Type B pancreatic cell (in vitro differentiated cells): ENCODE measurements at regions not wholly inside any gene's neighbourhood (a gene's known extent, or its start where the extent isn't known, plus 50 kb on each side); places are given as distances from the start of the nearest gene placed in this dataset.

Experiments used
- DNase-seq: peaks from one replicate; pipeline ENCODE4 v3.0.0; 2021; ENCODE audit warnings: mixed read lengths; ENCODE audit not compliant: unreplicated experiment; ENCODE audit errors: extremely low spot score
- H3K27ac Mint-ChIP-seq: 2 replicates; pipeline ENCODE4 v1.8.0; 2021; ENCODE audit warnings: mild to moderate bottlenecking, mixed read lengths
- H3K27me3 Mint-ChIP-seq: 2 replicates; pipeline ENCODE4 v1.8.0; 2021; ENCODE audit warnings: mixed read lengths
- H3K36me3 Mint-ChIP-seq: 2 replicates; pipeline ENCODE4 v1.8.0; 2021; ENCODE audit warnings: mixed read lengths
- H3K4me1 Mint-ChIP-seq: one replicate; pipeline ENCODE4 v1.8.0; 2021; ENCODE audit warnings: mixed read lengths; ENCODE audit not compliant: unreplicated experiment
- H3K4me3 Mint-ChIP-seq: 2 replicates; pipeline ENCODE4 v1.8.0; 2021; ENCODE audit warnings: mild to moderate bottlenecking, mixed read lengths
- H3K9me3 Mint-ChIP-seq: 2 replicates; pipeline ENCODE4 v1.8.0; 2021; ENCODE audit warnings: mixed read lengths
- CTCF ChIP-seq: fragments of 200-600 bp; sonication (generic); conservative IDR thresholded peaks from 2 replicates; pipeline ENCODE4 v1.5.0; 2021; ENCODE audit warnings: antibody characterized with exemption, mild to moderate bottlenecking

DNA sequence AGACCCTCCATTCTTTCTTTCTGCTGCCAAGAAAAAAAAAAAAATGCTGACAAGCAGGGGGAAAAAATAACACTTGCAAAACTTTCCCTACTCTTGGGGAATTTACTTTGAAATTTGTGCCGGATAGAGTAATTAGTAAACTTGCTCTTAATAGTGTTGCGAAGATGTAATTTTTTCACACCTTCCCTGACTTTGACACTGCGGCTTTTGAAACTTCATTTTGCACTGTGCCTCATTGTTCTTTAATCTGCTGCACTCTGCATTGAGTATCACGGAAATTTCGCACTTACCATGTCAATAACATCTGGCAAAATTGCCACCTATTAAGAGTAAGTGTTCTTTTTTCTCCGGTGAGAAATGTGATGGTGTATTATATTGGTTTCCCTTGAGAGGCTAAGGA, 596.1 kb downstream of the VRK1 start:
- H3K27ac Mint-ChIP-seq = no peak overlapping the region
- TF ChIP-seq CTCF = no peak
- peaks cover 7% of the 10 kb centered on the region for H3K27me3 Mint-ChIP-seq
- H3K36me3 Mint-ChIP-seq = no peaks in the 10 kb centered on the region
- peaks cover 1% of the 10 kb centered on the region for H3K4me1 Mint-ChIP-seq
- no peak overlapping the region for H3K4me3 Mint-ChIP-seq
- H3K9me3 Mint-ChIP-seq = no peaks in the 10 kb centered on the region
- DNase-seq = no peak

GRCh38 chr14:97395068-97395467, 597.9 kb downstream of the VRK1 start:
- Mint-ChIP-seq H3K4me3 (no peak overlapping the region), H3K9me3 (peaks cover 8% of the 10 kb centered on the region), H3K36me3 (no peaks in the 10 kb centered on the region), H3K27ac (no peak overlapping the region), H3K27me3 (peaks cover 7% of the 10 kb centered on the region), H3K4me1 (no peaks in the 10 kb centered on the region)
- no peak for TF ChIP-seq CTCF
- no peak for DNase-seq

DNA sequence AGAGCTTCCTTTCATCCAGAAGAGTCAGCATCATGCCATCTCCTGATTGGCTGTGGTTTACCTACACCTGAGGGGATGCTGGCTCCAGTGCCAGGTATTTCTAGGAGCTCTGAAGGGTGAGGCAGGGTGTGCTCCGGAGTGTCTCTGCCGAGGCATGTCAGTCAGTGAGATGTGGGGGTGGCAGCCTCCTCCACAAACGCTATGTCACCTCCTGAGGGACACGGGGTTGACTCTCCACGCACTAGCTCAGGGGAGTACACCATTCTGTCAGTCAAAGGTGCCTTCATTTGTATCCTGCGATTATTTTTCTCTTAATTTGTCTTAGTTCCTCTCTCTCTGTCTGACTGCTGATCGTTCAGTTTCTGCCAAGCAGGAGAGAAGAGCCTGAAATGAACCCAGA, 604.5 kb downstream of the VRK1 start:
- Mint-ChIP-seq H3K4me3 (no peak overlapping the region), H3K36me3 (no peaks in the 10 kb centered on the region), H3K27me3 (peaks cover 8% of the 10 kb centered on the region), H3K4me1 (no peaks in the 10 kb centered on the region), H3K9me3 (peaks cover 8% of the 10 kb centered on the region), H3K27ac (peak overlapping the region; percentile 52)
- no peak for TF ChIP-seq CTCF
- no peak for DNase-seq

GRCh38 chr14:97402279-97402678, 605.1 kb downstream of the VRK1 start:
- no peak for TF ChIP-seq CTCF
- no peaks in the 10 kb centered on the region for H3K36me3 Mint-ChIP-seq
- peaks cover 8% of the 10 kb centered on the region for H3K27me3 Mint-ChIP-seq
- H3K9me3 Mint-ChIP-seq = peaks cover 8% of the 10 kb centered on the region
- DNase-seq = no peak
- H3K27ac Mint-ChIP-seq = peak overlapping the region; percentile 52
- no peaks in the 10 kb centered on the region for H3K4me1 Mint-ChIP-seq
- no peak overlapping the region for H3K4me3 Mint-ChIP-seq

DNA sequence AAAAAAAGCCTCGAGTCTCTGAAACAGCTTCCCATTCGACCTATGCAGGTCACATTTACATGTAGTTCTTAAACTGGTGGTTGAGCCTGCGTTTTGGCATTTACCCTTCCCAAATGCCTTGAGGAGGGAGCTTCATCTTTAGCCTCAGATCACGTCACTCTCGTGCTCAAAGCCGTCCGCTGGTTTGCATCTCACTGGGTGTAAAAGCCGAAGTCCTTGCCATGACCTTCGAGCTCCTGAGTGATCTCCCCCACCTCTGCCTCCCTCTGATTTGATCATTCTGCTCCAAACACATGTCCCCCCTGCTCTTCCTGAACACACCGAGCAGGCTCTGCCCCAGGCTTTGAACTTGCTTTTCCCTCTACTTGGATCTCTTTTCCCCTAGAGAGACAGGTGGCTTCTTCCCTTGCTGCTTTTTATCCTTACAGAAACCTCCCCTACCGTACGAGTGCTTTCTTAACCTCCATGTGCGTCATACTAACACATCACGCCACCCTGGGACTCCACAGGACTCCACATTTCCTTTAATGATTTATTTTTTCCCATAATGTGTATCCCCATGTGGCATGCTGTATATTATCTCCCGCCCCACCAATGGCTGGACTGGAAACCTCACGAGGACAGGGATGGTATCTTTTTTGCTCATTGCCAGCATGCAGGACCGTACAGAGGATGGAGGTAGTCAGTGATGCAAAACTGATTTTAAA, 610.7 kb downstream of the VRK1 start:
- Mint-ChIP-seq H3K4me3 (peak overlapping the region; percentile 5), H3K27ac (no peak overlapping the region), H3K9me3 (no peaks in the 10 kb centered on the region), H3K27me3 (peaks cover 19% of the 10 kb centered on the region), H3K4me1 (peaks cover 19% of the 10 kb centered on the region), H3K36me3 (no peaks in the 10 kb centered on the region)
- no peak for DNase-seq
- no peak for TF ChIP-seq CTCF
